H1 (cell line): ENCODE measurements at regions not wholly inside any gene's neighbourhood (a gene's known extent, or its start where the extent isn't known, plus 50 kb on each side); places are given as distances from the start of the nearest gene placed in this dataset.
A peak's percentile ranks its signal among the peaks of the same experiment; 100 is the strongest.

Experiments
- CTCF ChIA-PET: fragments of 300-600 bp; sonication (Branson Sonifier 250); formaldehyde crosslinking; loops from one replicate; lab custom pipeline; 2021; ENCODE audit not compliant: partially characterized antibody; lab: Charles Lee
- POLR2A ChIA-PET: fragments of 300-600 bp; sonication (Branson Sonifier 250); formaldehyde crosslinking; loops from one replicate; lab custom pipeline; 2021; ENCODE audit warnings: inconsistent platforms; ENCODE audit not compliant: partially characterized antibody; lab: Charles Lee
- DNase-seq, 2 experiments: peaks; one replicate each; pipeline versions ENCODE4 v3.0.0 to v3.0.0-alpha.2; 2010 to 2022; ENCODE audit warnings: low spot score in 2 of 2, low read depth in 1 of 2, mixed read lengths in 1 of 2
- FAIRE-seq: peaks from 2 replicates; lab custom pipeline; 2011; peaks lifted over from hg19 to GRCh38; lab: Jason Lieb, UNC
- H2AFZ ChIP-seq: 2 replicates; pipeline ENCODE4 v1.8.1; 2012; ENCODE audit warnings: low read length, inconsistent platforms
- H2AK5ac ChIP-seq: 2 replicates; pipeline ENCODE4 v1.6.1; 2013; ENCODE audit warnings: low read depth, low read length
- H2BK120ac ChIP-seq: replicated peaks from 2 replicates; pipeline ENCODE3; 2013; ENCODE audit warnings: low read depth, low read length, inconsistent platforms
- H2BK12ac ChIP-seq: 2 replicates; pipeline ENCODE4 v1.6.1; 2013; ENCODE audit warnings: low read depth, low read length
- H2BK15ac ChIP-seq: 2 replicates; pipeline ENCODE4 v1.6.1; 2013; ENCODE audit warnings: low read length
- H2BK20ac ChIP-seq: 2 replicates; pipeline ENCODE4 v1.6.1; 2013; ENCODE audit warnings: low read length
- H2BK5ac ChIP-seq: 2 replicates; pipeline ENCODE4 v1.6.1; 2013; ENCODE audit warnings: low read depth, low read length
- H3K14ac ChIP-seq: 2 replicates; pipeline ENCODE4 v1.6.1; 2013; ENCODE audit warnings: inconsistent platforms; ENCODE audit not compliant: insufficient read length
- H3K18ac ChIP-seq: 2 replicates; pipeline ENCODE4 v1.6.1; 2013; ENCODE audit warnings: low read length; ENCODE audit errors: extremely low read depth
- H3K23ac ChIP-seq: 2 replicates; pipeline ENCODE4 v1.6.1; 2013; ENCODE audit warnings: inconsistent platforms; ENCODE audit not compliant: insufficient read length
- H3K23me2 ChIP-seq: 2 replicates; pipeline ENCODE4 v1.6.1; 2013; ENCODE audit warnings: low read depth, low read length
- H3K27ac ChIP-seq: 2 replicates; pipeline ENCODE4 v1.6.1; 2011; ENCODE audit warnings: low read depth, low read length, inconsistent platforms
- H3K27me3 ChIP-seq, 4 experiments: replicated peaks in 1 of 4; 1 replicate in 1 of 4; 2 replicates in 3 of 4; pipeline versions ENCODE4 v1.6.1 to v1.8.1; 2011 to 2013; ENCODE audit warnings: low read length in 3 of 4, mild to moderate bottlenecking in 3 of 4, inconsistent platforms in 2 of 4, mixed read lengths in 2 of 4, moderate library complexity in 1 of 4; ENCODE audit not compliant: control insufficient read depth in 3 of 4, insufficient read depth in 3 of 4; ENCODE audit errors: extremely low read depth in 1 of 4
- H3K36me3 ChIP-seq, 4 experiments: 2 replicates each; pipeline versions ENCODE4 v1.6.1 to v1.8.1; 2011 to 2013; ENCODE audit warnings: mild to moderate bottlenecking in 4 of 4, low read length in 3 of 4, moderate library complexity in 2 of 4, control low read depth in 1 of 4, inconsistent platforms in 1 of 4; ENCODE audit not compliant: insufficient read depth in 4 of 4, control insufficient read depth in 2 of 4
- H3K4ac ChIP-seq: replicated peaks from 2 replicates; pipeline ENCODE3; 2013; ENCODE audit warnings: low read length, low read depth, mixed read lengths, inconsistent platforms; ENCODE audit not compliant: insufficient read length
- H3K4me1 ChIP-seq, 4 experiments: replicated peaks in 1 of 4; 1 replicate in 1 of 4; 2 replicates in 3 of 4; pipeline versions ENCODE4 v1.6.1 to v1.8.1; 2011 to 2013; ENCODE audit warnings: low read length in 3 of 4, inconsistent platforms in 2 of 4, mixed read lengths in 1 of 4; ENCODE audit not compliant: insufficient read depth in 4 of 4, control insufficient read depth in 3 of 4
- H3K4me2 ChIP-seq, 2 experiments: 2 replicates each; pipeline versions ENCODE4 v1.6.1 to v1.8.1; 2011 to 2013; ENCODE audit warnings: low read depth in 2 of 2, low read length in 2 of 2, control low read depth in 1 of 2, inconsistent platforms in 1 of 2, mild to moderate bottlenecking in 1 of 2; ENCODE audit not compliant: insufficient read depth in 1 of 2
- H3K4me3 ChIP-seq, 4 experiments: fragments of 200-600, 300-600 bp in 1 of 4; sonication (generic), shearing (Covaris generic), sonication (Bioruptor Twin) in 1 of 4; 2 replicates each; pipeline versions ENCODE4 v1.5.1 to v1.8.1; 2011 to 2016; ENCODE audit warnings: low read length in 4 of 4, low read depth in 3 of 4, control low read depth in 2 of 4, inconsistent platforms in 2 of 4, mild to moderate bottlenecking in 2 of 4, mixed read lengths in 1 of 4, moderate library complexity in 1 of 4; ENCODE audit not compliant: insufficient read depth in 2 of 4; ENCODE audit errors: extremely low read depth in 1 of 4
- H3K56ac ChIP-seq: replicated peaks from 2 replicates; pipeline ENCODE3; 2013; ENCODE audit warnings: low read depth, mild to moderate bottlenecking, mixed read lengths, low read length, inconsistent platforms; ENCODE audit not compliant: insufficient read length
- H3K79me1 ChIP-seq: 2 replicates; pipeline ENCODE4 v1.6.1; 2013; ENCODE audit warnings: low read depth, low read length, control low read depth
- H3K79me2 ChIP-seq, 2 experiments: 2 replicates each; pipeline versions ENCODE4 v1.6.1 to v1.8.1; 2012 to 2013; ENCODE audit warnings: low read length in 2 of 2, mild to moderate bottlenecking in 2 of 2, inconsistent platforms in 1 of 2; ENCODE audit not compliant: insufficient read depth in 2 of 2, control insufficient read depth in 1 of 2
- H3K9ac ChIP-seq, 4 experiments: replicated peaks in 1 of 4; 1 replicate in 1 of 4; 2 replicates in 3 of 4; pipeline versions ENCODE4 v1.6.1 to v1.8.1; 2011 to 2013; ENCODE audit warnings: low read depth in 3 of 4, low read length in 3 of 4, control low read depth in 2 of 4, mild to moderate bottlenecking in 2 of 4, moderate library complexity in 2 of 4, inconsistent platforms in 1 of 4; ENCODE audit errors: extremely low read depth in 1 of 4
- H3K9me3 ChIP-seq, 2 experiments: 2 replicates each; pipeline versions ENCODE4 v1.6.1 to v1.8.1; 2012 to 2013; ENCODE audit warnings: mild to moderate bottlenecking in 2 of 2, moderate library complexity in 2 of 2, control low read depth in 1 of 2, inconsistent platforms in 1 of 2, low read depth in 1 of 2, low read length in 1 of 2, mixed read lengths in 1 of 2; ENCODE audit not compliant: insufficient read depth in 2 of 2
- H4K20me1 ChIP-seq, 2 experiments: replicated peaks in 1 of 2; 2 replicates each; pipeline versions ENCODE3 to v1.8.1; 2011 to 2013; ENCODE audit warnings: inconsistent platforms in 2 of 2, low read length in 2 of 2, mild to moderate bottlenecking in 1 of 2; ENCODE audit not compliant: insufficient read depth in 2 of 2, control insufficient read depth in 1 of 2
- H4K5ac ChIP-seq: 2 replicates; pipeline ENCODE4 v1.6.1; 2013; ENCODE audit warnings: low read length, low read depth, mixed read lengths, inconsistent platforms; ENCODE audit not compliant: insufficient read length
- H4K8ac ChIP-seq: 2 replicates; pipeline ENCODE4 v1.8.0; 2013; ENCODE audit warnings: mild to moderate bottlenecking, moderate library complexity, low read length, inconsistent platforms; ENCODE audit not compliant: insufficient read depth; ENCODE audit errors: extremely low read depth
- H4K91ac ChIP-seq: replicated peaks from 2 replicates; pipeline ENCODE3; 2013; ENCODE audit warnings: low read length, mixed read lengths, inconsistent platforms; ENCODE audit not compliant: insufficient read length
- CHD2 ChIP-seq: IDR thresholded peaks from 2 replicates; pipeline ENCODE4 v1.6.1; 2012; ENCODE audit warnings: low read length, improper control_type of control experiment
- CTCF ChIP-seq, 3 experiments: IDR thresholded peaks; 1 replicate in 2 of 3; 2 replicates in 1 of 3; pipeline versions ENCODE4 v1.5.1 to v1.6.1; 2011; ENCODE audit warnings: low read length in 3 of 3, mild to moderate bottlenecking in 3 of 3, inconsistent platforms in 2 of 3, low read depth in 1 of 3, moderate library complexity in 1 of 3; ENCODE audit not compliant: insufficient read depth in 1 of 3; ENCODE audit errors: control extremely low read depth in 1 of 3
- WGBS, 2 experiments: shearing (Covaris generic) in 1 of 2; methylation state at CpG; one replicate each; pipeline versions ENCODE4 v1.1.6 to v1.1.7; 2013 to 2015; ENCODE audit warnings: low lambda C conversion rate in 2 of 2, mixed read lengths in 2 of 2, inconsistent platforms in 1 of 2, low coverage in 1 of 2, missing lambda C conversion rate in 1 of 2; ENCODE audit not compliant: insufficient replicate concordance in 2 of 2, insufficient coverage in 1 of 2, insufficient read length in 1 of 2; ENCODE audit errors: extremely low coverage in 1 of 2, missing lambda C conversion rate in 1 of 2; 5-methylcytosine and 5-hydroxymethylcytosine counted together

GRCh38 chr6:1515280-1515679, 94.4 kb upstream of the FOXC1 start:
- Histone ChIP-seq H2AK5ac (no peak overlapping the region), H3K4me2 (no peak overlapping the region), H3K9me3 (no peaks in the 10 kb centered on the region), H4K91ac (no peak overlapping the region), H3K14ac (no peak overlapping the region), H4K20me1 (no peaks in the 10 kb centered on the region), H3K9ac (no peak overlapping the region), H3K18ac (no peak overlapping the region), H2BK12ac (no peak overlapping the region), H3K23me2 (no peaks in the 10 kb centered on the region), H4K8ac (no peak overlapping the region), H3K4ac (no peak overlapping the region), H3K79me2 (no peaks in the 10 kb centered on the region), H3K4me3 (no peak overlapping the region), H3K23ac (no peak overlapping the region), H4K5ac (no peak overlapping the region), H3K4me1 (peaks cover 0 to 2% (median 0%) of the 10 kb centered on the region in 4 experiments; a peak in 5 of 7 replicates), H2AFZ (no peak overlapping the region), H2BK15ac (no peak overlapping the region), H3K79me1 (no peaks in the 10 kb centered on the region), H3K56ac (no peak overlapping the region), H3K27ac (no peak overlapping the region), H2BK5ac (no peak overlapping the region), H2BK120ac (no peak overlapping the region), H3K27me3 (peaks cover 0 to 4% (median 0%) of the 10 kb centered on the region in 4 experiments; a peak in 3 of 7 replicates), H3K36me3 (no peaks in the 10 kb centered on the region), H2BK20ac (no peak overlapping the region)
- no peak for FAIRE-seq
- POLR2A ChIA-PET: no interaction called here
- CTCF ChIA-PET: interaction anchor here (1.5 to 2.5 kb wide), 2 partner anchors 8 to 49 kb away, joined by 3 to 17 read pairs; no protein-coding TSS in a partner anchor
- TF ChIP-seq CHD2 (no peak), CTCF (IDR thresholded peaks at IDR 0.05; ENCODE audit: control extremely low read depth in 1 of 3, insufficient read depth in 1 of 3, low read depth in 1 of 3, low read length in 3 of 3) (peak in 1 of 3 experiments; percentile 4; a peak in 1 of 4 replicates)
- WGBS, 2 experiments: 95% methylated on average over 15 of the region's 31 CpGs; no CpG with 5 or more reads in 1 of the 2 experiments
- DNase-seq: no peak
